GM06990 (cell line): ENCODE measurements at regions not wholly inside any gene's neighbourhood (a gene's known extent, or its start where the extent isn't known, plus 50 kb on each side); places are given as distances from the start of the nearest gene placed in this dataset.
"Not testable (repeated sequence)": the region's sequence is repeated elsewhere in the genome, so short reads cannot be mapped to it uniquely, and the experiment has no call there.

Experiments
- DNase-seq: peaks from one replicate; pipeline ENCODE4 v3.0.0-alpha.2; 2011; ENCODE audit not compliant: insufficient read length; ENCODE audit errors: extremely low read depth
- H3K27me3 ChIP-seq: replicated peaks from 2 replicates; pipeline ENCODE4 v1.6.0; 2011; ENCODE audit warnings: low read length; ENCODE audit not compliant: control insufficient read depth, insufficient read depth
- H3K36me3 ChIP-seq: 2 replicates; pipeline ENCODE4 v1.5.1; 2011; ENCODE audit warnings: low read length; ENCODE audit not compliant: control insufficient read depth, insufficient read depth
- H3K4me3 ChIP-seq: replicated peaks from 2 replicates; pipeline ENCODE4 v1.5.1; 2011; ENCODE audit warnings: low read depth, mild to moderate bottlenecking, control low read depth, low read length
- CTCF ChIP-seq: IDR thresholded peaks from 2 replicates; pipeline ENCODE4 v1.5.1; 2011; ENCODE audit warnings: low read length, control low read depth, mild to moderate bottlenecking, inconsistent platforms; ENCODE audit not compliant: insufficient read depth, poor library complexity, severe bottlenecking

DNA sequence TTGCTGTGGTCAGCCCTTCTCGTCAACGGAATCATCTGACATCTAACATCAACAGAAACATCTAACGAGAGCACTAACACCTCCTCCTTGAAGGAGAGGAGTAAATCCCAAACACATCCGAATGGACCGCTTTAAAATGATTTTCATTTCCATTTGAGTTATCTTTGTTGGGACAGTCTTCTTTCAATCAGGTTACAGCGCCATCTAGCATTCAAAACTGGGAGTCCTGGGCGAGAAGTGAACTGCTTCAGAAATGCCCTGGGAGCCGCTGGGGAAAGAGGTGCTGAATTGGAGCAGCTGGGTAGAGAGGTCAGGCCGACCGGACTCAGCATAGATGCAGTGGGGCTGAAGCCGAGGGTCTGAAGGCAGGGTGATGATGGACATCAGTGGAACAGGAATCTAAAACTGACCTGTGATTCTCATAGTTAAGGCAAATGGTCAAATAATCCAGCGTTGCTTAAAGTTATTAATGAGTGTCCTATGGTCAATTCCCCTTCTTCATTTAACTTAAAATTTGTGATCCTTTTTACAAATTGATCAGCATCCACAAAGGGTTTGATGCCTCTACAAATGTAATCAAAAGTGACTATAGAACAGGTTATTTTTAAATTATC lies 170.0 kb upstream of the NDN start:
- H3K4me3 ChIP-seq, result no peak overlapping the region
- H3K27me3 ChIP-seq, result no peaks in the 10 kb centered on the region
- no peak for TF ChIP-seq CTCF
- DNase-seq, result no peak
- no peaks in the 10 kb centered on the region for H3K36me3 ChIP-seq

DNA sequence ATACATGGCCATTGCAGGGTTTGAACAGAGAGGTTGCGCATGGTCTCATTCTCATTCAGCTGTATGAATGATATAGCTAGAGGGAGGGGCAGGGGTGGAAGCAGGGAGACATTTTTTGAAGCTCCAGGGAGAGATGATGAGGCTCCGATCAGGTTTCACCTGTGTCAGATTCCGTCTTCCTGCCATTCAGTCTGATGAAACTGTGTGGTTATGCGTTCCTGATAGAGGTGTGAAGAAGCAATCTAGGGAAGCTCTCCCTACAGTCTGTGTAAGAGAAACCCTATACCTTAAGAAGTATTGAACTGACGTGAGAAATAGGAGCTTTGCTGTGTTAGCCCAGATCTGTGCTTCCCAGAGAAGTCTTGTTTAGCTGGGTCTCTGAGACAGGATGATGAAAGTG lies 171.9 kb upstream of the NDN start:
- Histone ChIP-seq H3K27me3 (no peaks in the 10 kb centered on the region), H3K4me3 (no peak overlapping the region), H3K36me3 (no peaks in the 10 kb centered on the region)
- no peak for DNase-seq
- no peak for TF ChIP-seq CTCF

GRCh38 chr15:23860290-23861245 lies 173.5 kb upstream of the NDN start:
- no peak overlapping the region for H3K4me3 ChIP-seq
- H3K36me3 ChIP-seq, result no peaks in the 10 kb centered on the region
- DNase-seq, result no peak
- H3K27me3 ChIP-seq, result no peaks in the 10 kb centered on the region
- TF ChIP-seq CTCF, result no peak

GRCh38 chr15:23866832-23867231 lies 179.7 kb upstream of the NDN start:
- no peak for TF ChIP-seq CTCF
- no peak overlapping the region for H3K4me3 ChIP-seq

GRCh38 chr15:23869396-23869795 lies 182.3 kb upstream of the NDN start:
- no peaks in the 10 kb centered on the region for H3K36me3 ChIP-seq
- TF ChIP-seq CTCF, result no peak
- no peaks in the 10 kb centered on the region for H3K27me3 ChIP-seq
- H3K4me3 ChIP-seq, result no peak overlapping the region
- no peak for DNase-seq

More at GRCh38 chr15:23866832-23867231, 179.7 kb upstream of the NDN start:
- Histone ChIP-seq H3K36me3 (no peaks in the 10 kb centered on the region), H3K27me3 (no peaks in the 10 kb centered on the region)
- no peak for DNase-seq

DNA sequence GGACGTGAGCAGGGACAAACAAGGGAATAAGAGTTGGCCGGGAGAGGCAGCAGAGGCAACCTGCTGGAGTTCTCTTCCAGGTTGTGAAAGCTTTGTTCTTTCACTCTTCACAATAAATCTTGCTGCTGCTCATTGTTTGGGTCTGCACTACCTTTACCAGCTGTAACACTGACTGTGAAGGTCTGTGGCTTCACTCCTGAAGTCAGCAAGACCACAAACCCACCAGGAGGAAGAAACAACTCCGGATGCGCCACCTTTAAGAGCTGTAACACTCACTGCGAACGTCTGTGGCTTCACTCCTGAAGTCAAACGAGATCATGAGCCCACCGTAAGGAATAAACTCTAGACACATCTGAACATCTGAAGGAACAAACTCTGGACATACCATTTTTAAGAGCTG lies 186.5 kb upstream of the NDN start:
- not testable (repeated sequence) for H3K4me3 ChIP-seq, H3K27me3 ChIP-seq, H3K36me3 ChIP-seq, DNase-seq
